HG03175 (cell line): ENCODE measurements at regions not wholly inside any gene's neighbourhood (a gene's known extent, or its start where the extent isn't known, plus 50 kb on each side); places are given as distances from the start of the nearest gene placed in this dataset.
"Not testable (repeated sequence)": the region's sequence is repeated elsewhere in the genome, so short reads cannot be mapped to it uniquely, and the experiment has no call there.

ENCODE experiments used
- ATAC-seq: cut with Tn5 transposase; IDR thresholded peaks from one replicate; pipeline ENCODE4 v1.9.1; 2021; ENCODE audit warnings: mild to moderate bottlenecking, moderate library complexity; ENCODE audit not compliant: unreplicated experiment

GRCh38 chr1:209198961-209199750 lies 384.4 kb upstream of the CAMK1G start:
- no peak for ATAC-seq

DNA sequence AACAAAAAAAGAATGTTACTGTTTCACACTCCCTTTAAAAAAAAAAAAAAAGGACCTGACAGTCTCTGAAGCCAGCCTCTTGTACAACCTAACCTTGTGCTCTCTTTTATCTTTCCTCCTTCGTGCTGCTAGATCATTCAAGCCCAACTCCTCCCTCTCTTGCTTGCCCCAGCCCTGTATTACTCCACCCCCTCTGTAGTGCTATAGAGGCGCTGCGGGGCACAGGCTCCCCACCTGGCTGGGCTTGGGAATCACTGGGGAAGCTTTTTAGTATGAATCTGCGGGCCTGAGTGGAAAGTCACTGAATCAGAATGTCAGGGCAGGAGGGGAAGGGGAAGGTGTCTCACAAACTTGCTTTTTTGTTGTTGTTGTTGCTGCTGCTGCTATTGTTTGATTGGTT lies 383.7 kb upstream of the CAMK1G start:
- ATAC-seq, result no peak

GRCh38 chr1:209202321-209202720 lies 381.2 kb upstream of the CAMK1G start:
- ATAC-seq, result not testable (repeated sequence)

DNA sequence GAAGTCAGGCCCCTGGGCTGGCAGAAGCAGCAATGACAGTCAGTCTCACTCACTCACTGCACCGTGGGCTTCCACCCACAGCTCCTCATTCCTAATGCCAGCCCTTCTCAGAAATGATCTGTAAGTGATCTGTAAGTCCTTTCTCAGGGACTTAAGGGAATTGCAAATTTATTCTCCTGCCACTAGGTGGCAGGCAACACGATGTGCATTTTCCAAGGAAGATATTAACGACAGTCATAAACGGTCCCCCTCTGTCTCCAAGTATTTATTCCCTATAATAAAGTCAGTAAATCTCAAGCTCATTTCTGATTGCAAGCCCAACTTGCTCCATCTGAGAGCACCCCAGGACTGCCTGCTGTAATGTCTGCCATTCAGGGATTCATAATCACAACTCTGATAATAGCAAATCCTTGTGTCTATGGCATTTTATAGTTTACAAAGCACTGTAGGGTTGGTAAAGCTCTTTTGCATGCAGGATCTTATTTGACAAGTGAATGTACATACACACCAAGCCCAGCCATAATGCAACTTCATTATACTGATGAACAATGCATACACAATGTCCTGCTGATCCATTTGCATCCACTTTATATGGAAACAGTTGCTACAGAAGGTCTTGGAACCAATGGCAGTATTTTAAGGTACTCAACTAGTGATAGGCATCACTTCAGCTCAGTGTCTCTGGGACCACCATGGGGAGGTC lies 380.5 kb upstream of the CAMK1G start:
- ATAC-seq, result no peak

DNA sequence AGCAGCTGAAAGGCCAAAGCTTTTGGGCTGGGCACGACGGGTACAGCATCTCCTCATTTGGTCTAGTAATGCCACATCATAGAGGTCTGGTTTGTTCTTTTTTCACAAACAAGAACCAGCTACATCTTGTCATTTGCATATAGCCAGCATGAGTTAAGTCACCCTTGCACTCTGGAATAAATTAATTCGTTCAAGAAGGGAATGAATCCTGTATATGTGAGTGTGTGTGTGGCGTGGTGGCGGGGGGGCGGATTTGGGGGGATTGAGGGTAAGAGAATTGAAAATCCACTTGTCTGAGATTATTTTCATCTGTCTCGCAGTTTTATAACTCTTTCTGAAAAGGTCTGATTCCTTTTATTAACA lies 380.0 kb upstream of the CAMK1G start:
- ATAC-seq, result no peak

DNA sequence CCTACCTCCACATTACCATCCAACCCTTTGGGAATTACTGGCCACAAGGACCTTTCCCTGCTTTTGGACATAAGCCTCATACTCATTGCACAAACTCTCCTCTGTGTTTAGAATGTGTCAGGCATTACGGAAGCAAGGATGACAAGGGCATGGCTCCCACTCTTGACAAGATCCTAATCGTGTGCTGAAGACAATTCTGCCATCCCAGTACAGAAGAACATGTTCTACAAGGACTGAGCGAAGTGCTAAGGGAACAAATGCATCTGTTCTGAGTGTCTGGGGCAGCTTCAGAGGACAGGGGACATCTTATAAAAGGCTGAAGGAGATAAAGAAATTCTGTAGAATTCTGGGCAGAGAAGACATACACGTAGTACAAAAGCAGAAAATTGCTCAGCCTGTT lies 378.5 kb upstream of the CAMK1G start:
- no peak for ATAC-seq

DNA sequence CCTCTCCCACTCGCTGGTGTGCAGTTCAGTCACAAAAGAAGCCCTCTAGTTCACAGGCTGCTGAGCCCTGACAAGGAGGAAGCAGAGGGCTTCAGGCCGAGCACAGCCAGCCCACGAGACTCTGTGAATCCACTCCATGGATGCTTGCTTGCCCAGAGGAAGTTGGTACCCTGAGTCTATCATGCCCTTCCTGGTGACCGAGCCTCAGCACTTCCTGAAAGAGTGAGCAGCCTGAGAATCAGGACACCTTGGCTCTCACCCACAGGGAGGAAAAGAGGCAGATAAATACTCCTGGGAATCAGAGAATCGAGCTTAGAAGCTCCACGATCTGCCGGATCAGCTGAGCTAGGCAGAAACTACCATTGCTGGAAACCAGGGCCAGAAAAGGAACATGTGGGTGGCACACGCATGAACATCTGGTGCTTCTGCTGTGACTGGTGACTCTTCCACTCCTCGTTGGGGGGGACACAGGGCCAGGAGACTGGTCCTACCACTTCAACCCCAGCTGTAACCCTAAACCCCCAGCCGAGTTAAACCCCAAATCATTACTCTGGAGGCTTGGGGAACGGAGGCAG lies 376.3 kb upstream of the CAMK1G start:
- peak; percentile 14 for ATAC-seq

- peak; percentile 73 for ATAC-seq
Measured at GRCh38 chr1:209207701-209208286, 375.7 kb upstream of the CAMK1G start.

DNA sequence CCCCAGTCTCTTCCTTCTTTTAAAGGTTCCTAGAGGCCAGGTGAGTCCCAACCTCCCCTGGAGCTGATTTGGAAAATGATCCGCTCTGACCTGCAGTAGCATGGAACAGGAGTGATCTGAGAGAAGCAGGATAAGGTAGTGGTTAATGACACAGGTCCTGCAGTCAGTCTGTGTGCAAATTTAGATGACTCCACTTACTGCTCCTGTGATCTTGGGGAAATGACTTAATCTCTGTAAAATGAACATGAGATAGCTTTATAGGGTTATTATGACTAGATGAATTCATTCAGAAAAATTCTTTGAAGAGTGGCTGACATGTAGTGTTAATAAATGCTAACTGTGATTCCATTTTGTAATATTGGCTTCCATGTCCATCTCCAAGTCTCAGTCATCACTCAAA lies 374.9 kb upstream of the CAMK1G start:
- ATAC-seq, result no peak

- no peak for ATAC-seq
Measured at GRCh38 chr1:209213989-209214388, 369.5 kb upstream of the CAMK1G start.

DNA sequence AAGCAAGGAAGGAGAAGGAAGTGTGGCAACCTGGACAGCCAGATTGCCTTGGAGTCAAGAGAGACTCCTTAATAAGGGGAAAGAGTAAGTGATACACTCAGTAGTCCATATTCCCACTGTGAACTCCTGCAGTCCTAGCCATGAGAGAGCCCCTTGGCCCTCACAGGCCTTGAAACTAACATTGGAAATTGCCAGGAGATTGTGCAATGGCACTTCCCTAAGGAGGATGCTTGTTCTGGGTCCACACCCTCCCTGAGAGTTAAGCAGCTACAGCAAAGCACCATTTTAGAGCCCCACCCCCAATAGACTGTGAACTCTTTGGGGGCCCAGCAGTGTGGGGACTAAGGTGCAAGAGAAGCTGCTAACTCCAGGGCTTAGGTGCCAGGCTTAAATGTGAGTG lies 367.7 kb upstream of the CAMK1G start:
- no peak for ATAC-seq

- no peak for ATAC-seq
Measured at GRCh38 chr1:209218113-209218512, 365.4 kb upstream of the CAMK1G start.

GRCh38 chr1:209218981-209219380 lies 364.5 kb upstream of the CAMK1G start:
- ATAC-seq, result no peak

DNA sequence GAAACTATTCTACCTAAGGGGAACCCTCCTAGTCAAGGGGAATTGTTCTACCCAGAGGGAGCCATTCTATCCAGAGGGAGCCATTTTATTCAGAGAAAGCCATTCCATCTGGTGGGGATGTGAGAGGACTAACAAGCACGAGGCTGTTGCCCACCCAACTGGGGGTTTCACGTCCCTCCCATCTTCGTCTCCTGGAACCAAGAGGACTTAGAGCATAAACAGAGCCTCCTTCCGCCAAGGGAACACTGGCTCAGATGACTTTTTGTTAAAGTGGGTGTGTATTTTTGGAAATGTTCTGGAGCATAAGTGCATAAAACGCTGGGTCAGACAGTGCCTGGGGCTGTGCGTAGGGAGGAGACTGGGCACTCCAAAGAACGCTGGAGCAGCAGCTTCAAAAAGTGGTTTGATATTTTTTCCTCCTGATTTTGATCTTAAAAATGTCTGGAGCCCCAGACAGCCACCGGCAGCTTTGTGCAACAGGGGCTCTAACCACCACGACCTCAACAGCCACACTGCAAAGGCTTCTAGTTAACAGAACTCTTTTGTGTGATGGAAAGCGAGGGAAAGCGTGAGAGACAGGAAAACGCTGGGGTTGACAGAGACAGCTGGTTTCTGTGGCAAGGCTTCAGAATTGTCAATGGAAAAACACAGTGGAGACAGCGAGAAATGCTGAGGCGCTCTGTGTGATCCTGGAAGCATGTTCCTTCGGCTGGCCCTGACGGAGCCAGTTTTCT lies 363.6 kb upstream of the CAMK1G start:
- no peak for ATAC-seq

- ATAC-seq, result no peak
Measured at GRCh38 chr1:209222826-209223225, 360.7 kb upstream of the CAMK1G start.

- ATAC-seq, result no peak
Measured at GRCh38 chr1:209223791-209224190, 359.7 kb upstream of the CAMK1G start.

- no peak for ATAC-seq
Measured at GRCh38 chr1:209224886-209225285, 358.6 kb upstream of the CAMK1G start.

- no peak for ATAC-seq
Measured at GRCh38 chr1:209227171-209227570, 356.3 kb upstream of the CAMK1G start.

- ATAC-seq, result no peak
Measured at GRCh38 chr1:209227941-209228340, 355.6 kb upstream of the CAMK1G start.

DNA sequence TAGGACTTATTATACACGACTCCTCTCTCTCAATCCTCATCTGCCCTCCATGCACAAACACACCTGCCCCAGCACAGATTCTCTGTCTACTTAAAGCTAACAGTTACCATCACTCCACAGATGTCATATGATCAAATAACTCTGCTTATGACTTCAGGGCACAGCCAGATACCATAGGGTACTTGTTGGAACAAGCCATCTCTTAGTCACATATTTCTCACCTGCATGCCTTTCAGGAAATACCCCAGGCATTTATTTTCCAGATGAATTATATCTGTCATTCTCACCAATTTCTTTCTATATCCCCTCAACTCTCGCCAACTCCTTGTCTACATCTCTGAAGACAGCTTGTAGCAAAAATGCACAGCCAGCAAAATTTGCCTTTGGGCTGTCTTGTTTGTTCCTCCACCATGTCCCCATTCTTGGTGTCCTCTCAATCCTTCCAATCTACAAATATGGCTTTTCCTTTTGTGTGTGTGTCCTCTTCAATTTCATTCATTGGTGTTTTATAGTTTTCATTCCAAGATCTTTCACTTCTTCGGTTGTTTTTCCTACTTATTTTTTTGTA lies 353.9 kb upstream of the CAMK1G start:
- no peak for ATAC-seq

- ATAC-seq, result no peak
Measured at GRCh38 chr1:209230314-209230713, 353.2 kb upstream of the CAMK1G start.
